Stimulated activated naive B cell treated with anti-CD40 and anti-IgM and Interleukin-4, amounts not matched to agents 10 μg/mL and 1 μg/mL and 100 μg/mL, for 72 hours (primary cell): ENCODE measurements at regions not wholly inside any gene's neighbourhood (a gene's known extent, or its start where the extent isn't known, plus 50 kb on each side); places are given as distances from the start of the nearest gene placed in this dataset.
A peak's percentile ranks its signal among the peaks of the same experiment; 100 is the strongest.

ENCODE experiments used
- ATAC-seq, 2 donors: fragments of 150-1000 bp; cut with Tn5 transposase; replicated peaks; 2 replicates each; pipeline ENCODE4 v1.10.0; 2021; ENCODE audit warnings: moderate library complexity in 1 of 2
- DNase-seq: peaks from one replicate; pipeline ENCODE4 v3.0.0; 2021
- H3K27ac Mint-ChIP-seq: one replicate; pipeline ENCODE4 v1.8.0; 2022; ENCODE audit warnings: mild to moderate bottlenecking, mixed read lengths
- H3K27me3 Mint-ChIP-seq, 2 donors: one replicate each; pipeline ENCODE4 v1.8.0; 2022; ENCODE audit warnings: mixed read lengths in 2 of 2
- H3K36me3 Mint-ChIP-seq, 2 donors: one replicate each; pipeline ENCODE4 v1.8.0; 2022; ENCODE audit warnings: mixed read lengths in 2 of 2, mild to moderate bottlenecking in 1 of 2
- H3K4me1 Mint-ChIP-seq, 2 donors: one replicate each; pipeline ENCODE4 v1.8.0; 2022; ENCODE audit warnings: mixed read lengths in 2 of 2, mild to moderate bottlenecking in 1 of 2
- H3K4me3 Mint-ChIP-seq, 2 donors: one replicate each; pipeline ENCODE4 v1.8.0; 2022; ENCODE audit warnings: mild to moderate bottlenecking in 2 of 2, mixed read lengths in 2 of 2, moderate library complexity in 1 of 2
- H3K9me3 Mint-ChIP-seq, 2 donors: one replicate each; pipeline ENCODE4 v1.8.0; 2022; ENCODE audit warnings: mixed read lengths in 2 of 2, mild to moderate bottlenecking in 1 of 2

DNA sequence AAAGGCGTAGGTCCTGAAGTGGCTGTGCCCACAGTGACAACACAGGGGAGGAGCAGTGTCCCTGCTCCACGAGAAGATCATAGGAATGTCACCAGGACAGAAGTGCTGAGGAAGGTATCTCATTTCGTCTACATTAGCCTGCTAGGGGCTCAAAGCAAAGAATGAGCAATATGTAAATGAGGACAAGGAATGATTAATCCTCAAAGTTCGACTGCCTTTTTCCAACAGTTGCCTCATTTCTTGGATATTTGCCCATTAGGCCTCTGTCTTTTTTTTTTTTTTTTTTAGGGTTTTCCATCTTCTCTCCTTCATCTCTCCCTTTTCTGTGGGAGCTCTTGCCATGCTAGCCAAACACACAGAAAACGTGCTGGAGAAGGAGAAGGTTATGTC lies 105.2 kb upstream of the ARHGAP28 start:
- Mint-ChIP-seq H3K27me3 (no peaks in the 10 kb centered on the region), H3K27ac (no peak overlapping the region), H3K4me3 (no peak overlapping the region), H3K4me1 (no peaks in the 10 kb centered on the region), H3K9me3 (no peaks in the 10 kb centered on the region), H3K36me3 (no peaks in the 10 kb centered on the region)
- DNase-seq, result no peak
- no peak for ATAC-seq

DNA sequence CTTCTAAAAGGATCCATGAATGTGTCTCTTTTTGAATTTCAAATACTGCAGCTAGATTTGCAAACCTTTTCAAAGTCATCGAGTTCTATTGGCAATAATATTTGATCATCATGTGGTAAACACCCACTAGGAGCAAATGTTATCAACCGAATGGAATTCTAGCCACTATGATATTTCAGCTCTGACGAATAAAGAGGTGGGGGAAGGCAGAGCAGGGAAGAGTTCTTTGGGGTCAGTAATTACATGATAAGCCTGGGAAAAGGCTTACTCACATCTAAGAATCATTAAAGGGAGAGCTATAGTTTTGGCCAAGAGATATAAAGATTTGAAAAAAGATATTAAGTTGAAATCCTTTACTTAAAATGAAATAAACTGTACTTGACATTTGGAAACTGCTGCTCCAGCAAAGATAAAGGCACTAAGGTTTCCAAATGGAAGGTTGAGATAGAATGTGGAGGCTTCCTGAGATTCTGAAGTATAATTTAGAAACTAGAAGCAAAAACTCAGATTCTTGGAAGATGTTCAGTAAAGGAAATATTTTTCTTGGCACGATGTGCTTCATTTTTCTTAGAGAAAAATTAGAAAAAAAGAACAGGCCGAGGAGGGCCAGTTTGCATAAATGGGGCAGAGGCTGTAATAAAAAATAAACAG lies 104.7 kb upstream of the ARHGAP28 start:
- Mint-ChIP-seq H3K4me3 (no peak overlapping the region), H3K27me3 (no peaks in the 10 kb centered on the region), H3K27ac (no peak overlapping the region), H3K9me3 (no peaks in the 10 kb centered on the region), H3K36me3 (no peaks in the 10 kb centered on the region), H3K4me1 (no peaks in the 10 kb centered on the region)
- DNase-seq (no peak), ATAC-seq (no peak)

GRCh38 chr18:6625481-6625880 lies 104.0 kb upstream of the ARHGAP28 start:
- ATAC-seq, result no peak
- Mint-ChIP-seq H3K9me3 (no peaks in the 10 kb centered on the region), H3K27ac (no peak overlapping the region), H3K4me3 (no peak overlapping the region), H3K4me1 (no peaks in the 10 kb centered on the region), H3K36me3 (no peaks in the 10 kb centered on the region), H3K27me3 (no peaks in the 10 kb centered on the region)
- DNase-seq, result no peak

GRCh38 chr18:6626457-6626856 lies 103.1 kb upstream of the ARHGAP28 start:
- no peaks in the 10 kb centered on the region for H3K36me3 Mint-ChIP-seq
- no peak overlapping the region for H3K27ac Mint-ChIP-seq
- peaks cover 0 to under 1% of the 10 kb centered on the region in 2 donors for H3K9me3 Mint-ChIP-seq
- H3K27me3 Mint-ChIP-seq, result no peaks in the 10 kb centered on the region
- ATAC-seq (no peak), DNase-seq (no peak)
- no peaks in the 10 kb centered on the region for H3K4me1 Mint-ChIP-seq
- no peak overlapping the region for H3K4me3 Mint-ChIP-seq

DNA sequence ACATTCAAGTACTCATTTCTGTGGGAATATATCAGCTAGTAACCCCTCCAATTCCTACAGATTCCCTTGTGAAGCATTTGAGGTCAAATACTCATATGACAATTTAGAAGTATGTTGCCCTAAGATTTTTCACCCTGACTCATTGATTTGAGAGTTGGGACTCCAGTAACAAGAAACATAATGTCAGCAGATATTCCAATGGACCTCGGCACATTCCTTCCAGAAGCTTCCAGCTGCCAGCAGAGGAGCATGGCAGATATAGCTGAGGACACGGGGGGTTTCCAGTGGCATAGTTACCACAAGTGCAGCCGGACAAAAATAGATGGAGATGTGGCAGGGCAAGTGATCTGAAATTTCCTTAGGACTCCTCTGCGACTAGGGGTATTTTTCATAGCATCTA lies 101.9 kb upstream of the ARHGAP28 start:
- no peaks in the 10 kb centered on the region for H3K36me3 Mint-ChIP-seq
- H3K4me1 Mint-ChIP-seq, result no peaks in the 10 kb centered on the region
- DNase-seq (no peak), ATAC-seq (no peak)
- no peaks in the 10 kb centered on the region for H3K27me3 Mint-ChIP-seq
- no peak overlapping the region for H3K27ac Mint-ChIP-seq
- peaks cover 3 to 5% of the 10 kb centered on the region in 2 donors for H3K9me3 Mint-ChIP-seq
- H3K4me3 Mint-ChIP-seq, result no peak overlapping the region

DNA sequence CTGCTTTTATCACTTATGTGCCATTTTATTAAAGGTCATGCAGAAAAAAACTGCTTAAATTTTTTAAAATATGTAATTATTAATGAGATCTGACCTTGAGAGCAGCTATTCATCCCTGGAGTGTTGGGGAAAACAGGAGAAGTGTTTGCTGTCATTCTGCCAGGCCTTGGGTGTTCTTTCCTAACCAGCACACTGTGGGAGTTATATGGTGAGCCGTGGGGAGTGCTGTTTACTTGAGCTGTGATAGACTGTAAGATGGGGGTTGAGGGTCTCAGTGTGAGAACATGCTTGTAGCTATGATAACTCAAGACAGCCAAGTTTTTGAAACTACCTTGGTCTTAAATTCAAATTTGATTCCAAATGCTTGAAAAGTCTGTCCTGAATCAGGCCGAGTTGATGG lies 101.3 kb upstream of the ARHGAP28 start:
- no peak overlapping the region for H3K27ac Mint-ChIP-seq
- H3K9me3 Mint-ChIP-seq, result peaks cover 3 to 5% of the 10 kb centered on the region in 2 donors
- no peaks in the 10 kb centered on the region for H3K4me1 Mint-ChIP-seq
- H3K27me3 Mint-ChIP-seq, result no peaks in the 10 kb centered on the region
- ATAC-seq (no peak), DNase-seq (no peak)
- no peak overlapping the region for H3K4me3 Mint-ChIP-seq
- H3K36me3 Mint-ChIP-seq, result no peaks in the 10 kb centered on the region

DNA sequence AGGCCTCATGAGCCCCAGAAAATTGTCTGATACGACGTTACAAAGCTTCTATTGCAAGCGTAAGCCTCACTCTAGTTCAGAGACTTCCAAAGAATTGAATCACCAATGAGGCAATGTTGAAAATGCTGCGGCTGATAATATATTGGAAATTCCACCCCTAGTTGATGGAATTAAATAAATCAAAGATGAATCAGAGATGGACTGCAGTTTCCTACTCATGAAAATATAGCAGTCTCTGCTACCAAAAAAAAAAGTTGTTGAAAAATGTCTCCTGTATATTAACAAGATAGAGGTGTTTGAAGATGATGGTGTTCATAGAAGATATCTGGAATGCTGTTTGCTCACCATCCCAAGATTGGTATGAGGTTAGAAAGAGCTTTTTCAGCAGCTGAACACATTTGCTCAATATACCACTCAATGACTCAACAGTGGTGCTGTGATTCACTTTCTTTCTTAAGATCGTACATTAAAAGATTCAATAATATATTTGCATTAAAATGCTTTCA lies 99.8 kb upstream of the ARHGAP28 start:
- no peaks in the 10 kb centered on the region for H3K4me1 Mint-ChIP-seq
- ATAC-seq (no peak), DNase-seq (no peak)
- H3K9me3 Mint-ChIP-seq, result peaks cover 3 to 5% of the 10 kb centered on the region in 2 donors
- no peaks in the 10 kb centered on the region for H3K36me3 Mint-ChIP-seq
- H3K27me3 Mint-ChIP-seq, result no peaks in the 10 kb centered on the region
- no peak overlapping the region for H3K27ac Mint-ChIP-seq
- no peak overlapping the region for H3K4me3 Mint-ChIP-seq

DNA sequence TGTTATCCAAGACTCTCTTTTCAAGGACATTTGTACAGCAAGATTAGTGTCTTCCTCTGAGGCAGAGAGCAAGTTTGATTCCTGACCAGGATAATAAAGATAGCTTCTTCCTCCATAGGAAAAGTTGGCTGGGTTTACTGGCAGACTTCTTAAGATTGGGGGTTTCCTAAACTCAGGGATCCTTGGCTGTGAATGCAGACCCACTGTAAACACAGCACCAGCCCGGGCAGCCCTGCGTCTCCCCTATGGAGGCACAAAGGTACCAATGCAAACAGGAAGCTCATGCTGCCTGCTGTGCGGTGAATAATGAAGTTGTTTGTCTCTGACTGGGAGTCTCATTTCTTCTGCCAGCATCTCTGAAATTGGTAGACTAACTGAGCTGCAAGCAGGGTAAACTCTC lies 96.2 kb upstream of the ARHGAP28 start:
- ATAC-seq, result no peak
- Mint-ChIP-seq H3K27ac (no peak overlapping the region), H3K4me3 (no peak overlapping the region), H3K4me1 (no peaks in the 10 kb centered on the region), H3K27me3 (no peaks in the 10 kb centered on the region), H3K9me3 (peaks cover 4 to 5% of the 10 kb centered on the region in 2 donors), H3K36me3 (no peaks in the 10 kb centered on the region)
- no peak for DNase-seq

- DNase-seq, result no peak
- Mint-ChIP-seq H3K4me1 (no peaks in the 10 kb centered on the region), H3K4me3 (no peak overlapping the region), H3K36me3 (no peaks in the 10 kb centered on the region), H3K9me3 (peaks cover 4 to 5% of the 10 kb centered on the region in 2 donors), H3K27me3 (no peaks in the 10 kb centered on the region), H3K27ac (no peak overlapping the region)
- ATAC-seq, result no peak
Observed at GRCh38 chr18:6636091-6636490, 93.4 kb upstream of the ARHGAP28 start.

GRCh38 chr18:6638447-6638846 lies 91.1 kb upstream of the ARHGAP28 start:
- Mint-ChIP-seq H3K36me3 (no peaks in the 10 kb centered on the region), H3K27me3 (no peaks in the 10 kb centered on the region), H3K27ac (no peak overlapping the region), H3K4me1 (no peaks in the 10 kb centered on the region), H3K9me3 (peaks cover 0 to 1% of the 10 kb centered on the region in 2 donors), H3K4me3 (no peak overlapping the region)
- no peak for DNase-seq
- no peak for ATAC-seq

GRCh38 chr18:6639305-6639704 lies 90.2 kb upstream of the ARHGAP28 start:
- DNase-seq (no peak), ATAC-seq (no peak)
- Mint-ChIP-seq H3K4me1 (no peaks in the 10 kb centered on the region), H3K27me3 (no peaks in the 10 kb centered on the region), H3K4me3 (no peak overlapping the region), H3K27ac (no peak overlapping the region), H3K9me3 (peaks cover 0 to 3% of the 10 kb centered on the region in 2 donors), H3K36me3 (no peaks in the 10 kb centered on the region)

- no peaks in the 10 kb centered on the region for H3K36me3 Mint-ChIP-seq
- no peak for DNase-seq
- H3K27ac Mint-ChIP-seq, result peak overlapping the region; percentile 27
- peaks cover 0 to 4% of the 10 kb centered on the region in 2 donors for H3K27me3 Mint-ChIP-seq
- ATAC-seq, result no peak
- no peaks in the 10 kb centered on the region for H3K4me1 Mint-ChIP-seq
- peaks cover 3 to 7% of the 10 kb centered on the region in 2 donors for H3K9me3 Mint-ChIP-seq
- no peak overlapping the region for H3K4me3 Mint-ChIP-seq
Observed at GRCh38 chr18:6644836-6645627, 84.5 kb upstream of the ARHGAP28 start.

DNA sequence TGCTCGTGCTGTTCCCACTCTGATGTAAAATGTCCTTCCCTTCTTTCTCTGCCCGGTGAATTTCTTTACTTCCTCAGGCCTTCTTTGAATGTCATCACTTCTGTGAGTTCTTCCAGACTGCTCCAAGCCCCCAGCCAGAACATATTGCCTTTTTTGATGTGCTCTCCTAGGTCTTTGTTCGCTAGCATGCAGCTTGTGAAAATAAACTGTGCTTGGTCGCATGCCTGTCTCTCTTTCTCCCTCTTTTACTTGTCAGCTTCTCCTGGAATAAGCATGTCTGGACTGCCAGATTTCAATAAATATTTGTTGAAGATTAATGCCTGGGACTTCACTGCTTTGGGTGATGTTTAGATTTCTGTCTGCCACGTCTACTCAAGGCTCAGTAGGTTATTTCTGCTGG lies 82.7 kb upstream of the ARHGAP28 start:
- Mint-ChIP-seq H3K27me3 (peaks cover 0 to 4% of the 10 kb centered on the region in 2 donors), H3K27ac (no peak overlapping the region), H3K9me3 (peaks cover 3 to 7% of the 10 kb centered on the region in 2 donors), H3K36me3 (no peaks in the 10 kb centered on the region), H3K4me1 (no peaks in the 10 kb centered on the region), H3K4me3 (no peak overlapping the region)
- no peak for DNase-seq
- no peak for ATAC-seq

- H3K4me1 Mint-ChIP-seq, result no peaks in the 10 kb centered on the region
- H3K4me3 Mint-ChIP-seq, result no peak overlapping the region
- ATAC-seq (no peak), DNase-seq (no peak)
- no peaks in the 10 kb centered on the region for H3K36me3 Mint-ChIP-seq
- H3K9me3 Mint-ChIP-seq, result peaks cover 3 to 7% of the 10 kb centered on the region in 2 donors
- peaks cover 0 to 4% of the 10 kb centered on the region in 2 donors for H3K27me3 Mint-ChIP-seq
- H3K27ac Mint-ChIP-seq, result no peak overlapping the region
Observed at GRCh38 chr18:6648581-6648980, 80.9 kb upstream of the ARHGAP28 start.
